ENCODE measurements at regions not wholly inside any gene's neighbourhood (a gene's known extent, or its start where the extent isn't known, plus 50 kb on each side); places are given as distances from the start of the nearest gene placed in this dataset.

DNA sequence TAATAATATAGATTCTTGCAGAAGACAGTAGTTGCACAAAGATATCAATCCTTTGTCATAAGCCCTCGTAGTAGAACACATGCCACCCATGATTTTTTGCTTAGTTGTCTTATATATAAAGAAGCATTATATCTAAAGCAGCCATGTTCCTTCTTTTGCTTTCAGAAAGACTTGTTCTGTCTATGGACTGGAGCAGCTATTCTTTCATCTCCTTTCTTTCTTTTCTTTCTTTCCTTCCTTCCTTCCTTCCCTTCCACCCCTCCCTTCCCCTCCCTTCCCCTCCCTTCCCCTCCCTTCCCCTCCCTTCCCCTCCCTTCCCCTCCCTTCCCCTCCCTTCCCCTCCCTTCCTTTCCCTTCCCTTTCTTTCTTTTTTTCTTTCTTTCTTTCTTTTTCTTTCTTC is 104.0 kb upstream of the HS3ST4 start:
- Mint-ChIP-seq H3K4me3 (no peak overlapping the region), H3K4me1 (no peaks in the 10 kb centered on the region), H3K36me3 (no peaks in the 10 kb centered on the region), H3K27me3 (ENCODE audit: low read depth in 3 of 3) (no peaks in the 10 kb centered on the region), H3K9me3 (peaks cover 0 to 8% (median 1%) of the 10 kb centered on the region in 7 donors), H3K27ac (no peak overlapping the region)
- Histone ChIP-seq H2AFZ (ENCODE audit: insufficient read depth, low read depth, low read length, poor library complexity, severe bottlenecking) (no peak overlapping the region), H3K9ac (ENCODE audit: insufficient read depth, low read length, poor library complexity, severe bottlenecking) (no peak overlapping the region), H3K27me3 (ENCODE audit: control insufficient read depth in 2 of 2, insufficient read depth in 2 of 2, low read length in 2 of 2) (no peaks in the 10 kb centered on the region), H3K27ac (ENCODE audit: low read depth in 1 of 2, low read length in 2 of 2) (no peak overlapping the region), H3K79me2 (ENCODE audit: insufficient read depth, low read length) (no peaks in the 10 kb centered on the region), H3K4me1 (ENCODE audit: control insufficient read depth in 1 of 2, insufficient read depth in 2 of 2, low read length in 2 of 2) (no peaks in the 10 kb centered on the region), H3K4me2 (replicated peaks; ENCODE audit: extremely low read depth, low read length, poor library complexity, severe bottlenecking) (no peak overlapping the region), H3K4me3 (replicated peaks in 1 of 3; ENCODE audit: low read depth in 2 of 3, low read length in 3 of 3) (no peak overlapping the region), H3K36me3 (replicated peaks in 1 of 2; ENCODE audit: control insufficient read depth in 1 of 2, insufficient read depth in 2 of 2, low read length in 2 of 2) (no peaks in the 10 kb centered on the region), H4K20me1 (ENCODE audit: insufficient read depth, low read length) (no peaks in the 10 kb centered on the region), H3K9me3 (replicated peaks in 1 of 2; ENCODE audit: control insufficient read depth in 1 of 2, insufficient read depth in 1 of 2, low read length in 2 of 2) (no peaks in the 10 kb centered on the region)
- intact Hi-C loops (cut with micrococcal nuclease) = no loop called here
- WGBS (ENCODE audit: insufficient coverage) = no CpG with 5 or more reads among the region's 1 CpG
- DNase-seq = no peak
- TF ChIP-seq, protein P1, sequence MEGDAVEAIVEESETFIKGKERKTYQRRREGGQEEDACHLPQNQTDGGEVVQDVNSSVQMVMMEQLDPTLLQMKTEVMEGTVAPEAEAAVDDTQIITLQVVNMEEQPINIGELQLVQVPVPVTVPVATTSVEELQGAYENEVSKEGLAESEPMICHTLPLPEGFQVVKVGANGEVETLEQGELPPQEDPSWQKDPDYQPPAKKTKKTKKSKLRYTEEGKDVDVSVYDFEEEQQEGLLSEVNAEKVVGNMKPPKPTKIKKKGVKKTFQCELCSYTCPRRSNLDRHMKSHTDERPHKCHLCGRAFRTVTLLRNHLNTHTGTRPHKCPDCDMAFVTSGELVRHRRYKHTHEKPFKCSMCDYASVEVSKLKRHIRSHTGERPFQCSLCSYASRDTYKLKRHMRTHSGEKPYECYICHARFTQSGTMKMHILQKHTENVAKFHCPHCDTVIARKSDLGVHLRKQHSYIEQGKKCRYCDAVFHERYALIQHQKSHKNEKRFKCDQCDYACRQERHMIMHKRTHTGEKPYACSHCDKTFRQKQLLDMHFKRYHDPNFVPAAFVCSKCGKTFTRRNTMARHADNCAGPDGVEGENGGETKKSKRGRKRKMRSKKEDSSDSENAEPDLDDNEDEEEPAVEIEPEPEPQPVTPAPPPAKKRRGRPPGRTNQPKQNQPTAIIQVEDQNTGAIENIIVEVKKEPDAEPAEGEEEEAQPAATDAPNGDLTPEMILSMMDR (IDR thresholded peaks at IDR 0.05) = no peak

DNA sequence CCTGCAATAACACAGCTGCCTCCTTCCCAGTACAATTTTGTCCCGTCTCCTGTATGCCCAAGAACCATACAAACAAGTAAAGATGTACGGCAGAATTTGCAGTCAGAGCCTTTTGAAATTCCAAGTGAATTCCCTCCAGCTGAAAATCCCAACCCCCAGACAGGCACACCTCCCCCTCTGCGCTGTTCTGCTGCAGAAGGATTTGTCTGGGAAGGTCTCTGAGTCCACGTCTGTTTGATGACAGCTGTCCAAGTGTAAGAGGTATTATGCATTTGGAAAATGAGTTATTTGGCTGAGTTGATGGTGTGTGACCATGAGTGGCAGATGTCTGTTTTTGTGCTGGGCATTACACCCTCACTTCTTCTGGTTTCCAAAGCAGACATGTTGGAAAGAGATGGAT is 104.9 kb upstream of the HS3ST4 start:
- Mint-ChIP-seq H3K9me3 (peaks cover 0 to 8% (median 1%) of the 10 kb centered on the region in 7 donors), H3K4me1 (no peaks in the 10 kb centered on the region), H3K4me3 (no peak overlapping the region), H3K27ac (no peak overlapping the region), H3K36me3 (no peaks in the 10 kb centered on the region), H3K27me3 (ENCODE audit: low read depth in 3 of 3) (no peaks in the 10 kb centered on the region)
- Histone ChIP-seq H3K27me3 (ENCODE audit: control insufficient read depth in 2 of 2, insufficient read depth in 2 of 2, low read length in 2 of 2) (no peaks in the 10 kb centered on the region), H2AFZ (ENCODE audit: insufficient read depth, low read depth, low read length, poor library complexity, severe bottlenecking) (no peak overlapping the region), H3K36me3 (replicated peaks in 1 of 2; ENCODE audit: control insufficient read depth in 1 of 2, insufficient read depth in 2 of 2, low read length in 2 of 2) (no peaks in the 10 kb centered on the region), H3K79me2 (ENCODE audit: insufficient read depth, low read length) (no peaks in the 10 kb centered on the region), H3K9me3 (replicated peaks in 1 of 2; ENCODE audit: control insufficient read depth in 1 of 2, insufficient read depth in 1 of 2, low read length in 2 of 2) (no peaks in the 10 kb centered on the region), H3K4me1 (ENCODE audit: control insufficient read depth in 1 of 2, insufficient read depth in 2 of 2, low read length in 2 of 2) (no peaks in the 10 kb centered on the region), H3K4me2 (replicated peaks; ENCODE audit: extremely low read depth, low read length, poor library complexity, severe bottlenecking) (no peak overlapping the region), H4K20me1 (ENCODE audit: insufficient read depth, low read length) (no peaks in the 10 kb centered on the region), H3K9ac (ENCODE audit: insufficient read depth, low read length, poor library complexity, severe bottlenecking) (no peak overlapping the region), H3K27ac (ENCODE audit: low read depth in 1 of 2, low read length in 2 of 2) (no peak overlapping the region), H3K4me3 (replicated peaks in 1 of 3; ENCODE audit: low read depth in 2 of 3, low read length in 3 of 3) (no peak overlapping the region)
- WGBS (ENCODE audit: insufficient coverage) = no CpG with 5 or more reads among the region's 4 CpGs
- intact Hi-C loops (cut with micrococcal nuclease) = no loop called here
- no peak for DNase-seq
- TF ChIP-seq, protein P1 (IDR thresholded peaks at IDR 0.05) = no peak
